ENCODE measurements at regions not wholly inside any gene's neighbourhood (a gene's known extent, or its start where the extent isn't known, plus 50 kb on each side); places are given as distances from the start of the nearest gene placed in this dataset.
"Not testable (repeated sequence)": the region's sequence is repeated elsewhere in the genome, so short reads cannot be mapped to it uniquely, and the experiment has no call there.

- DNase-seq, result no peak
Measured at GRCh38 chr6:22349051-22349450, 52.2 kb upstream of the PRL start.

DNA sequence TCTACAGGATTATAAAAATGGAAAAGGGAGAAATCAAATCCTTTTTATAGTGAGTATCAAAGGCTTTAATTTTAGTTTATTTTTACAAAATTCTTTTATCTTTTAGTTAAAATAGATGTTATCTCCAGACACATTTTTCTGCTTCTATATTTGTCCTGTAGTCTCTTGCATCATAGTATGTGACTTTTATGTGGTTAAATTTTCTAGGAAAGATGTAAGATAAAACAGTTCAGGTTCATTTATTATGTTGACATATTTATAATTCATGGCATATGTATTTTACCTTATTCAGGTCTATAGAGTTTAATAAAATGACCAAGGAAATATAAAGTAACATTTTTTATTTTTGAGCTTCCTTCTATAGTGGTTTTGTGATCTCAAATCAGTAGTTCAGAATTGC, 52.7 kb upstream of the PRL start:
- DNase-seq, result no peak

DNA sequence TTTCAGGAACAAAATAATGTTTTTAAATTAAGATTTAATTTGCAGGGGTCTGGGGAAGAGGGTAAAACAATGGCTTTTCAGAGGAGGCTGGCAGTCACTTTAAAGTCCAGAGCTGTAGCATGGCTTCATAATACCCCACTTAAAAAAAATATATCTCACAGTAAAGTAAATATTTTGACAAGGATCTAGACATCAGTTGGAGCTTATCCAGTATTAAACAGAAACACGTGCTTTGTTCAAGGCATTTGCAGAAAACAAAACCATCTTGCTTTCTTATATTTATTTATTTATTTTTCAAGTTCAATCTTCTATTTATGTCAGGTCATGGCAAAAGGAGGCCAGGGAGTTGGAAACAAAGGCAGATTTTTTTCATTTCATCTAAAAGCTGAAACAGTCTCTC, 53.3 kb upstream of the PRL start:
- DNase-seq, result no peak

- no peak for DNase-seq
Measured at GRCh38 chr6:22353101-22353500, 56.3 kb upstream of the PRL start.

DNA sequence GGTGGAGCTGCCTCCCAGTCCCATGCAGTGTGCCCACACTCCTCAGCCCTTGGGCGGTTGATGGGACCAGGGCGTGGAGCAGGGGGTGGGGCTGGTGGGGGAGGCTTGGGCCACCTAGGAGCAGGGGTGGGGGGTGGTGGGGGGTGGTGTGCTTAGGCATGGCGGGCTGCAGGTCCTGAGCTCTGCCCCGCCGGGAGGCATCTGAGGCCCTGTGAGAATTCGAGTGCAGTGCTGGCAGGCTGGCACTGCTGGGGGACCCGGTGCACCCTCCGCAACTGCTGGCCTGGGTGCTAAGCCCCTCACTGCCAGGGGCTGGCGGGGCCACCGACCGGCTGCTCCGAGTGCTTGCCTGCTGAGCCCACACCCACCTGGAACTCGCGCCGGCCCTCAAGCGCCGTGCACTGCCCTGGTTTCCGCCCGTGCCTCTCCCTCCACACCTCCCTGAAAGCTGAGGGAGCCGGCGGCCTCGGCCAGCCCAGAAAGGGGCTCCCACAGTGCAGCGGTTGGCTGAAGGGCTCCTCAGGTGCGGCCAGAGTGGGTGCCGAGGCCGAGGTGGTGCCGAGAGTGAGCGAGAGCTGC, 59.6 kb upstream of the PRL start:
- no peak for DNase-seq

- no peak for DNase-seq
Measured at GRCh38 chr6:22357724-22358189, 60.9 kb upstream of the PRL start.

DNA sequence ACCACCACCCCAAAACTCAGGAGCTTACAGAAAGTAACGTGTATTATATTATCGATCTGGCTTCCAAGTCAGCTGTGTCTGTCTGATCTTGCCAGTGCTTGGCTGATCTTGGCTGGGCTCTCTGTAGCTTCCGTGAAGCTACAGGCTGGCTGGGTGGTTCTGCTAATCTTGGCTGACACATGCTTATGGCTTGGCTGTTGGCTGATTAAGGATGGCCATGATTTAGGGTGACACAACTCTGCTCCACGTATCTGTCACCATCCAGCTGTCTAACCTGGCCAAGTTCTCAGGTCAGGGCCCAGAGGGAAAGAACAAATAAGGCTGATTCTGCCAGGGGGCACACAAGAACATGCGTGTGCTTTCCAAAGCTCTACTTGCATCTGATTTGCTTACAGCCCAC, 64.7 kb upstream of the PRL start:
- no peak for DNase-seq

DNA sequence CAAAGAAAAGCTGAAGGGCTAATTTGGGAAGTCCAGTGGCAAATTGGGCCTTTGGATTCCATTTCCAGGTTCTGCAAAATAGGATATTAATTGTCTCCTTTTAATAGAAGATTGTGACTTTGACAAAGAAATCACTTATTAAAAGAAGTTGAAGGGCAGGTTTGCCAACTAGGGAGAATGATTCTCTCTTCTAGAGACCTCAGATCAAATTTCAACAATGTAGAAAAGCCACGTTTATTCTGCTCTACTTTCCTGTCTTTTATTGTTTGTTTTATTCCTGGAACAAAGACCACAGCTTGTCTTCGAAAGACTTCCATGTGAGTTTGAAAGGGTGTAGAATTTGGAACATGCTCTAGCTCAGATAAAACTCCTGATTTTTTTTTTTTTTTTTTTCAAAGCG, 65.5 kb upstream of the PRL start:
- no peak for DNase-seq

- DNase-seq, result no peak
Measured at GRCh38 chr6:22363166-22363713, 66.4 kb upstream of the PRL start.

DNA sequence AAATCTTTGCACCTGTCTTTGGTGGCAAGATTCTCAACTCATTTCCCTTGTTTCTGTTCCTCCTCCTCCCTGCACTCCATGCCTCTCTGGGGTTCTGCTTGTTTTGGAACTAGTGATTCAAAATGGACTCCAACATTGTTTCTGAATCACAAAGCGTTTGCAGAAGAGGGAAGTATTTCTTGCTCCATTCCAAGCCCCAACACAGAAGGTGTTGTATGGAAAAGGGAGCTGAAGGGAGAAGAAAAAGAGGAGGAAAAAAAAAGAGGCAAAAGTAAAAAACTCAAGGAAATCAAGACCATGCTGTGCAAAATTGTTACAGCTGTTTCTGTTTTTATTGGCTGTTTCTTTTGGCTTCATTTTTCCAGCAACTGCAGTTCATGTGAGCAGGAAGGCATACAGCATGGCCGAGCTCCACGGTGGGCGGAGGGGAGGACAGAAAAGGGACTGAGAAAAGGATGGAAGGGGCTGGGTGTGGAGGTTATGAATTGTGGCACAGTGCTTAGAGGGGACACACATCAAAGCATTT, 66.9 kb upstream of the PRL start:
- DNase-seq, result no peak

DNA sequence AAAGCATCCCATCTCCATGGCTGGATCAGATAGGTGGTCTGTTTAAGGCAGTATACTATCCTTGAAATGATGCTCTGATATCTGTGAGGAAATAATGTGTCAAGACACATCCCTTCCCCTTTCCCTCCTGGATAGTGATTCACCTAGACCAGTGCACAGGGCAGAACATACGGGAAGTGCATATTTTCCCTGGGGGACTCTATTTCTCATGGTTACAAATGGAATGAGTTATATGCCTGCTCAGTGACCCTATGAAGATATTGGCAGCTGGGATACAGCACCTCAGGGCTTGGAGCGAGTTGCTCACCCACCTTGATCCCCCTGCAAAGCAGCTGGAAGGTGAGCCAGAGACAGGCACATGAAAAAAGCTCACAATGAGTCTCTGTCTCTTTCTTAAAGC, 67.5 kb upstream of the PRL start:
- no peak for DNase-seq

DNA sequence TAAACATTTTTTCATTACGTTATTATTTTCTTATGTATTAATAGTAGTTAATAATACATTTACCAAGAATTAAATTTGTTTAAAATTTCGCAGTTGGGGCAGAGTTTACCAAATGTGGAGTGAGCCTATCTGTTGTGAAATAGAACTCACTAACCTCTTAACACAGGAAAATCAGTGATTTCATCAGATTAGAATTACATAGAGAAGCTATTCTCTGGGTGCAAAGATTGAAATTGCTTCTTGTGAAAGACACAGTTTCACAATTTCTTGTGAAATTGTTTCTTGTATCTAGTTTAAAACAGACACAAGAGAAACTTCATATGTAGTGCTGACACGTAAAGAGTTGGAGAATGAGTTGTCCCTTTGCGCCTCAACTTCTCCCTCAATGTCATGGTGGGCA, 69.4 kb upstream of the PRL start:
- DNase-seq, result no peak

GRCh38 chr6:22367346-22367745, 70.5 kb upstream of the PRL start:
- DNase-seq, result no peak

GRCh38 chr6:22368794-22369193, 72.0 kb upstream of the PRL start:
- no peak for DNase-seq

DNA sequence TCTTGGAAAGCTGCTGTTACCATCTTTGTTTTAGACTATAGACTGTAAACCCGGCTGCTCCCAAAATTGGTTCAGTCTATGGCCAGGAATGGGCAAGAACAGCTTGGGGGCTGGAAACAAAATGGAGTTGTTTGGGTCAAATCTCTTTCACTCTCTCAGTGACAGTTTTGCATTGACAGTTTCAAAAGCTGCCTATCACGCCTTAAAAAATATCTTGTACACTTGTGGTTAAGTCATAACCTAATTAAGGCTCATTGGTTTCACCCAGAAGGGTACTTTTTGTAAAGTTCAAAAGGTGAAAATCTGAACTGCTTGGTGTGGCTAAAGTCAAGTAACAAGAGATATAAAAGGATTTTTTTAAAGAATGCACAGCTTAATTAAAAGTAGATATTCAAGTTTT, 76.1 kb upstream of the PRL start:
- no peak for DNase-seq

DNA sequence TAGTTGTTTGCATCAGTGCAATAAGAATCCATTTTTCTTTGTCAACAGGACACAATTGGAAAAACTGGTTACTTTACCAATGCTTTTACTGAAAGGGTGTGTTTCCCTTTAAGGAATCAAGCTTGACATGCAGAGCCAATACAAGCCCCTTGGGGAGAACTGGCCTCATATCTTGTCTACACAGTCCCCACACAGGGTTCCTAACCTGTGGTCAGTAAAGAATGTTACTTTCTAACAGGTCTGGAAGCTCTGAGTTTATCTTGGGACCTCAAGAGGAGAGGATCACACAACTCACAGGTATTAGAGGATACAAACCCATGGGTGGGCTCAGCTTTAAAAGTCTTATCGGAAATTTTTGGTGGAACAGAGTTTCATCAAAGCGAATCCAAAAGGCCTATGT, 78.1 kb upstream of the PRL start:
- not testable (repeated sequence) for DNase-seq

DNA sequence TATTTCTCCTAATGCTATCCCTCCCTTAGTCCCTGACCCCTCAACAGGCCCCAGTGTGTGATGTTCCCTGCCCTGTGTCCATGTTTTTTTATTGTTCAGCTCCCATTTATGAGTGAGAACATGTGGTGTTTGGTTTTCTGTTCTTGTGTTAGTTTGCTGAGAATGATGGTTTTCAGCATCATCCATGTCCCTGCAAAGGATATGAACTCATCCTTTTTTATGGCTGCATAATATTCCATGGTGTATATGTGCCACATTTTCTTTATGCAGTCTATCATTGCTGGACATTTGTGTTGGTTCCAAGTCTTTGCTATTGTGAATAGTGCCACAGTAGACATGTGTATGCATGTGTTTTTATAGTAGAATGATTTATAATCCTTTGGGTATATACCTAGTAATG, 79.5 kb upstream of the PRL start:
- DNase-seq, result not testable (repeated sequence)

- DNase-seq, result not testable (repeated sequence)
Measured at GRCh38 chr6:22378536-22378935, 81.7 kb upstream of the PRL start.

DNA sequence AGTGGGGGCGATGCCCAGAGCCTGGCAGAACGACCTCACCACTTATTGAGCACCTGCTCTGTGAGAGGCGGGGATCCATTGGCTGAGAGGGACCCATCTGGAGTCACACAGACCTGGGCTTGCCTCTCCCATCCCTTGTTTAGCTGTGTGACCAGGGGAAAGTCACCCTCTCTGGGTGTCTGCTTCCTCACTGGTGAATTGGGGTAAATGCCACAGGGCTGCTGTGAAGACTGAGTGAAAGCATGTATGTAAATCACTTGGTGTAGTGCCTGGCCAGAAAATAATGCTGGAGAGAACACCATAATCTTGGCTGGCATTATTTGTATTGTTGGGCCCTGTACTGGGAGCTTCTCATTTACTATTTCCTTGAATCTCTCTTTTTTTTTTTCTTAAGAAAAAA, 83.4 kb upstream of the PRL start:
- DNase-seq, result no peak

DNA sequence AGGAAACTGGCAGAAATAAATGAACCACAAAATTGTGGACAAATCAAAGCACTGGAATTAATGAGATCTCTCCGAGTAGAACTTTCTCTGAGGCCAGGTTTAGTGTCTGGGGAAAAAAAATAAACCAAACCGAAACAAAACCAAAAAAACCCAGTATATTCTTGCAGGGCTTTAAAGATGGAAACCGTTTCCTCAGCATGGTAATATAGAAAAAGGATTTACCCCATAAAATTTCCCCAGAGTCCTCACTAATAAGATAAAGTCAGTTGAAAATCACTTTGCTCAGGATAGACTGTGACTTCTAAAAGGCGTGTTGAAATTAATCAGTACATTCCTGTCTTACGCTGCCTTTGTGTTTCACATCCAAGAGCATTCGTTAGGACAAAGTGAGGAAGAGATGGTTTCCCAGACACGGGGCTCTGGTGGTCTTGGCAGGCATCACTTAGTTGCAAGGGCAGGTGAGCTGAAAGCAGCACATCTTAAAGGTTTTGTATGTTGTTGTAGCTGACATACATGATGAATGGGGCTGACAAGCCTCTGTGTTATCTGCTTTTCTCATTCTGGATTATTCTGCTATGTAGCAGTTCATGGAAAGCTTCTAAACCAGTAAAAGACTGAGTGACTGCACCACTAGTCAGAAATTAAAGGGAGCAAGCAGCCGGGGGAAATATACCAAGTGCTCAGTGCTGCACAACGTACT, 85.2 kb upstream of the PRL start:
- DNase-seq, result no peak

DNA sequence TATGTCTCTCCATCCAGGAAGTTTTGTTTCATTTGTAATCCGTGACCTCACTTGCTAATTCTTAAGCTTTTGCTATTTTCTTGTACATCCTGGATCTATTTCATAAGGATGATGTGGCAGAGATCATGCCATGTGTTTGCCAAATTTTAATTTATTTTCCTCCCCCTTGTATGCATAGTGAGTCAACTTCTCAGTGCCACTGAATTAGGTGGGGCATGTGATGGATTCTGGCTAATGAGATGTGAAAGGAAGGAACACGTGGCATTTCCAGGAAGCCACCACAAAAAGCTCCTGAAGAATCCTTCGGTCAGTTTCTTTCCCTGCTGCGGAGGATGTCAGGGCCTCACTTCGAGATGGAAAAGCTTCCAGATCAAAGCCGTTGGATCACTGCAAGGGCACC, 86.2 kb upstream of the PRL start:
- DNase-seq, result no peak

- no peak for DNase-seq
Measured at GRCh38 chr6:22392711-22393110, 95.9 kb upstream of the PRL start.

GRCh38 chr6:22394691-22395090, 97.9 kb upstream of the PRL start:
- no peak for DNase-seq
